H1 (cell line): ENCODE measurements at regions not wholly inside any gene's neighbourhood (a gene's known extent, or its start where the extent isn't known, plus 50 kb on each side); places are given as distances from the start of the nearest gene placed in this dataset.

Experiments
- BCL11A ChIP-seq, 2 experiments: IDR thresholded peaks; one replicate each; pipeline ENCODE4 v1.6.1; 2011; ENCODE audit warnings: low read depth in 2 of 2, low read length in 2 of 2, mild to moderate bottlenecking in 2 of 2
- CHD7 ChIP-seq: fragments of 300-600 bp; sonication (generic); IDR thresholded peaks from 2 replicates; pipeline ENCODE4 v1.7.1; 2012; ENCODE audit warnings: low read length, moderate library complexity, mild to moderate bottlenecking, inconsistent platforms; ENCODE audit not compliant: insufficient replicate concordance
- CTCF ChIP-seq, 3 experiments: IDR thresholded peaks; 1 replicate in 2 of 3; 2 replicates in 1 of 3; pipeline versions ENCODE4 v1.5.1 to v1.6.1; 2011; ENCODE audit warnings: low read length in 3 of 3, mild to moderate bottlenecking in 3 of 3, inconsistent platforms in 2 of 3, low read depth in 1 of 3, moderate library complexity in 1 of 3; ENCODE audit not compliant: insufficient read depth in 1 of 3; ENCODE audit errors: control extremely low read depth in 1 of 3
- EP300 ChIP-seq, 2 experiments: IDR thresholded peaks; 1 replicate in 1 of 2; 2 replicates in 1 of 2; pipeline ENCODE4 v1.6.1; 2011 to 2012; ENCODE audit warnings: low read depth in 2 of 2, low read length in 2 of 2, mild to moderate bottlenecking in 2 of 2, borderline replicate concordance in 1 of 2, inconsistent platforms in 1 of 2, moderate library complexity in 1 of 2
- GABPA ChIP-seq: IDR thresholded peaks from 2 replicates; pipeline ENCODE4 v1.6.1; 2011; ENCODE audit warnings: mild to moderate bottlenecking, low read length, moderate library complexity, borderline replicate concordance; ENCODE audit not compliant: insufficient read depth
- MAX ChIP-seq: IDR thresholded peaks from 2 replicates; pipeline ENCODE4 v1.6.1; 2012; ENCODE audit warnings: inconsistent platforms
- POLR2AphosphoS5 ChIP-seq: IDR thresholded peaks from 2 replicates; pipeline ENCODE4 v1.6.1; 2011; ENCODE audit warnings: low read depth, low read length
- RFX5 ChIP-seq: IDR thresholded peaks from 2 replicates; pipeline ENCODE4 v1.6.1; 2011; ENCODE audit warnings: low read depth, low read length, improper control_type of control experiment, borderline replicate concordance
- TF ChIP-seq, protein P1 (sequence below): IDR thresholded peaks from 2 replicates; pipeline ENCODE4 v1.6.1; 2012; ENCODE audit warnings: low read length, inconsistent platforms

DNA sequence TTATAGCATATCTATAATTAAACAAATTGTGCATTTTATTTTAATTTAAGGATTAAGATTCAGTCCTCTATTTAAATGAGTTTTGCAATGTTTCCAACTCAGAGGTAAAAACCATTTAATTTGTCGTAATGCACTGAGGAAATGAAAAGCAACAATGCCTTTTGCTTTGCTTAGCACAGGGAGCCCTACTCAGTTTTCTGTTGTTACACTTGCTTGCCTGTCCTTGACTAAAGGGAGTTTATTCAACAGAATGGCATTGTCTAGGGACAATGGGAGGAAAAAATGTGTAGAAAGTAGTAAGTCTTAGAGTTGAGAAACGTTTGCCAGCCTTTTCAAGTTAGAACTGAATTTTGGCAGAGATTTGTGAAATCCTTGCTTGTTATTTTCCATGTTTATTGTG, 734.2 kb upstream of the ANO3 start:
- TF ChIP-seq, protein P1, sequence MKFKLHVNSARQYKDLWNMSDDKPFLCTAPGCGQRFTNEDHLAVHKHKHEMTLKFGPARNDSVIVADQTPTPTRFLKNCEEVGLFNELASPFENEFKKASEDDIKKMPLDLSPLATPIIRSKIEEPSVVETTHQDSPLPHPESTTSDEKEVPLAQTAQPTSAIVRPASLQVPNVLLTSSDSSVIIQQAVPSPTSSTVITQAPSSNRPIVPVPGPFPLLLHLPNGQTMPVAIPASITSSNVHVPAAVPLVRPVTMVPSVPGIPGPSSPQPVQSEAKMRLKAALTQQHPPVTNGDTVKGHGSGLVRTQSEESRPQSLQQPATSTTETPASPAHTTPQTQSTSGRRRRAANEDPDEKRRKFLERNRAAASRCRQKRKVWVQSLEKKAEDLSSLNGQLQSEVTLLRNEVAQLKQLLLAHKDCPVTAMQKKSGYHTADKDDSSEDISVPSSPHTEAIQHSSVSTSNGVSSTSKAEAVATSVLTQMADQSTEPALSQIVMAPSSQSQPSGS: no peak
- TF ChIP-seq EP300 (IDR thresholded peaks at IDR 0.05; ENCODE audit: borderline replicate concordance in 1 of 2, low read depth in 2 of 2, low read length in 2 of 2): no peak
- no peak for TF ChIP-seq MAX
- TF ChIP-seq GABPA: no peak
- no peak for TF ChIP-seq CHD7
- TF ChIP-seq CTCF (IDR thresholded peaks at IDR 0.05; ENCODE audit: control extremely low read depth in 1 of 3, insufficient read depth in 1 of 3, low read depth in 1 of 3, low read length in 3 of 3): no peak
- no peak for TF ChIP-seq RFX5
- TF ChIP-seq BCL11A (IDR thresholded peaks at IDR 0.05; ENCODE audit: low read depth in 2 of 2, low read length in 2 of 2): no peak
- TF ChIP-seq POLR2AphosphoS5: no peak
